Upper lobe of left lung (tissue), 6 donors: ENCODE measurements at regions not wholly inside any gene's neighbourhood (a gene's known extent, or its start where the extent isn't known, plus 50 kb on each side); places are given as distances from the start of the nearest gene placed in this dataset.
A peak's percentile ranks its signal among the peaks of the same experiment; 100 is the strongest.
"Not testable (repeated sequence)": the region's sequence is repeated elsewhere in the genome, so short reads cannot be mapped to it uniquely, and the experiment has no call there.

Source experiments
- ATAC-seq, 2 donors: fragments of 200-7000 bp; cut with Tn5 transposase; one replicate each; pipeline ENCODE4 v1.9.1; 2022; ENCODE audit warnings: mild to moderate bottlenecking in 2 of 2, moderate library complexity in 2 of 2; ENCODE audit not compliant: low FRiP score in 2 of 2
- DNase-seq, 2 donors: peaks; one replicate each; pipeline ENCODE4 v3.0.0-alpha.2; 2019 to 2020
- H3K27ac ChIP-seq, 4 donors: fragments of 200-600 bp; sonication (generic); one replicate each; pipeline ENCODE4 v1.5.1; 2016 to 2019
- H3K27me3 ChIP-seq, 4 donors: fragments of 200-600 bp; sonication (generic); one replicate each; pipeline ENCODE4 v1.5.1; 2017 to 2019
- H3K36me3 ChIP-seq, 4 donors: fragments of 200-600 bp; sonication (generic); one replicate each; pipeline ENCODE4 v1.5.1; 2016 to 2019
- H3K4me1 ChIP-seq, 4 donors: fragments of 200-600 bp; sonication (generic); one replicate each; pipeline ENCODE4 v1.5.1; 2018 to 2019
- H3K4me3 ChIP-seq, 4 donors: fragments of 200-600 bp; sonication (generic); one replicate each; pipeline ENCODE4 v1.5.1; 2017 to 2019; ENCODE audit warnings: mild to moderate bottlenecking in 2 of 4, moderate library complexity in 1 of 4
- H3K9me3 ChIP-seq, 4 donors: fragments of 200-600 bp; sonication (generic); one replicate each; pipeline ENCODE4 v1.5.1; 2018 to 2019
- WGBS, 2 donors: methylation state at CpG; one replicate each; pipeline ENCODE4 v1.1.5; 2017 to 2018; 5-methylcytosine and 5-hydroxymethylcytosine counted together
- donor health status: DM: no; HTN: no; CAD: no; lungs with moderate emphysema.
- donor health status: DM: no; HTN: yes; CAD: no; lungs with severe emphysema.

DNA sequence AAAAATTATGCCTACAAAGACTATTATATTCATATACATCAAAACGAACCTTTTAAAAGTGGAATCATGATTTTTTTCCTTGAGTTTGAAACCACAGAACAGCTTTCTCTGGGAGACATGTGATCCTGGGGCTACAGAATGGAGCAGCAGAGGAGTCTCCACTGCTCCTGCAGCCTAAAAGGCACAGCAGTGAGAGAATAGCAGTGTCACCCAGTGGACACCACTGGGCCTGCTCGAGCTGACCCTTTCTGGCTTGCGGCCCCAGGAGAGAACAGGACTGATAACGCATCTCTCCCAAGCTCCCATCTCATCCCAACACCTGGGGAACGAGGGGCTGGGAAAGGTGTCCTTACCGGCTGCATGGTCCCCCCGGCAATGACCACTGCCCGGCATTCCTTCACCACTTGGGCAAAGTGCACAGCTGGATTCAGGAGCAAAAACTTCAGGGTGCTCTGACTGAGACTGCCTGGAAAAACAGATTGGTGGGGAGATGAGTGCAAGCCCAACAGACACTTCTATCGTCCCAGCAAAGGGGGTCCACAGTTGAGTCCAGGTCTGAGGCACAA lies 183.5 kb downstream of the KLRB1 start:
- H3K9me3 ChIP-seq, H3K4me1 ChIP-seq, H3K4me3 ChIP-seq, H3K27ac ChIP-seq, H3K36me3 ChIP-seq, H3K27me3 ChIP-seq, DNase-seq, ATAC-seq: not testable (repeated sequence)
- 96 to 98% methylated on average over 5 to 6 of the region's 9 CpGs for WGBS, 2 donors

DNA sequence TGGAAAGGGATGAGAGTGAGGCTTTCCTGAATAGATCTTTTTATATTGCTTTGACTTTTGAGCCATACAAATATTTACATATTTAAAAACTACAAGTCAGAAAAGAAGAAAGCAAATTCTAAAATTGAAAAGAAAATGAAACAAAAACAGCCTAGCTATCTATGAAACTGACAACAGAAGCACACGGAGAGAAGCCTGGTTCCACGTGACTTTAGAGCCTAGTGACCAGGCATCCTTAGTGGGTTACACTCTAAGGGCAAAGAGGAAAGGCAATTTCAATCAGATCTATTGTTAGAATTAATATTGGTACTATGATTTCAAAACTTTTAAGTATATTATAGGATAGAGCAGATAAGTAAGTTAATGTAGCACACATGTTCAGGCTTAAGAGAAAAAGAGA lies 185.0 kb downstream of the KLRB1 start:
- ATAC-seq, H3K27me3 ChIP-seq, H3K36me3 ChIP-seq, H3K27ac ChIP-seq, H3K4me3 ChIP-seq, DNase-seq, H3K4me1 ChIP-seq, H3K9me3 ChIP-seq: not testable (repeated sequence)
- WGBS, 2 donors: 92% methylated on average over 2 of the region's 2 CpGs; no CpG with 5 or more reads in 1 of the 2 donors

DNA sequence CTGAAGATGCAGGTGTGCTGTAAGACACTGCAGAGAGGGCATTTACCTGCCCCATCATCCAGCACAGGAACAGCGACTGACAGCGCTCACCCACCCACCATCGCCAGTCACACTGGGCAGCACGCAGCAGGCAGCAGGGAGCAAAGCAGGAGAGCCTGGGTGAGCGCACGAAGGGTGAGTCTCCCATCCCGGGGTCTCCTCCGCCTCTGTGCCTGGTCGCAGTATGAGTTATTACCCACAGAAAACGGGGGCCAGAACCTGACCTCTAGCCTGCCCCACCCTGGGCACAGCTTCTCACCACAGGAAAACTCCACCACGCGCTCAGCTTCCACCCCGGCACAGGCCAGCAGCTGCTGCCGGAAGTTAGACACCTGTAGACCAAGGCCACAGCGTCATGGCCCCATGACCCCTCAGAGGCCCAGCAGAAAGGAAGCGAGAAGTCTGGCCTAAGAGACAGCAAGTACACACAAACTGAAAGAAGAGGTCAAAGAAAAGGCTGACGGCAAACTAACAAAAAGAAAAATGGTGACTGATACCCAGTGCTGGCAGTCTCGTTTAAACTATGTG lies 186.1 kb downstream of the KLRB1 start:
- ATAC-seq, H3K27ac ChIP-seq, H3K9me3 ChIP-seq, H3K27me3 ChIP-seq, DNase-seq, H3K4me1 ChIP-seq, H3K4me3 ChIP-seq, H3K36me3 ChIP-seq: not testable (repeated sequence)
- WGBS, 2 donors: 98 to 100% methylated on average over 2 to 8 of the region's 18 CpGs

DNA sequence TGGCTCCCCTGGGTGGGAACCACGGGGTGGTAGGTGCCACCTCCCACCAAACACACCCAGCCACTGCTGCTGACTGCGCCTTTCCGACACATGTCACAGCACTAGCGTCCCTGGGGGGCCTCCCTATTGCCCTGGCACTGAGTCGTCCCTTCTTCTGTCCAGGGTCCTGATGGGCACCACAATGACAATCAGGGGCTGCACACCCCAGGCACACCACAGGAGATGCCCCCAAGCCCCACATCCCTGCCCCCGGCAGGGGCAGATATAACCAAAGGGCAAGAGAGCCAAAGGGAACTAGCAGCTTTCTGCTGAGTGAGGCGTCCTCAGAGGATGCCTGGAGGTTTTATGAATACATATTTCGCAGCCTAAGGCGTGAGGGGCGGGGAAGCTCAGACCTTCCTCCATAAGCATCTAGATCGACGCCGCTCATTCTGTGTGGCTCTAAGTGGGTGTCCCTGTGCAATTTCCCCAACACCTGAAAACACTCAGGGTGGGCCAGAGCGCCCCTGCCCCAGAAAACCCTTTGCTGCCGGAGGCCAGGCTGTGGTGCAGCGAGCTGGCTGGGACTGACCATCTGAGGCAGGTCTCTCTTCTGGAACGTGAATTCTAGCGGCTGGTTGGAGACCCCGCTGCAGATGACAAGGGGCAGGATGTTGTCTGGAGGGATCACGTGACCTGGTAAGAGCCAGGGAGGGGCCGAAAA lies 186.7 kb downstream of the KLRB1 start:
- H3K36me3 ChIP-seq, DNase-seq, H3K4me1 ChIP-seq, H3K4me3 ChIP-seq, H3K27ac ChIP-seq, H3K27me3 ChIP-seq, ATAC-seq, H3K9me3 ChIP-seq: not testable (repeated sequence)
- WGBS, 2 donors: 95 to 96% methylated on average over 9 to 14 of the region's 21 CpGs

DNA sequence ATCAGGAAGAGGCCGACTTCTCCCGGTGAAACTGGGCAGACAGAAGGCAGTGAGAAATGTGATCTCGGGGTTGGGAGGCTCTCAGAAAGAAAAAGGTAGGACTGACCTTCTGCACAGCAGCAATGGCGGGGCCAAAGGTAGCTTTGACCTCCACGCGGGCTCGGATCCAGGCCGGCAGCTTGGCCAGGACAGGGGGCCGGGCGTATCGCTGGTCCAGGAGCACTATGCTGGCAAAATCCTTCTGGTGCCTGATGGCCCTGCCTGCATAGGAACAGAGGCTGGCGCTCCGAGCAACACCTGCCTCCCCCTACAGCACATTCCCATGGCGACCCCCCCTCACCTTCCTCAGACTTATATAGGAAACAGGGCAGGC lies 189.1 kb downstream of the KLRB1 start:
- not testable (repeated sequence) for DNase-seq, ATAC-seq
- WGBS, 2 donors: 85 to 96% methylated on average over 11 of the region's 14 CpGs

DNA sequence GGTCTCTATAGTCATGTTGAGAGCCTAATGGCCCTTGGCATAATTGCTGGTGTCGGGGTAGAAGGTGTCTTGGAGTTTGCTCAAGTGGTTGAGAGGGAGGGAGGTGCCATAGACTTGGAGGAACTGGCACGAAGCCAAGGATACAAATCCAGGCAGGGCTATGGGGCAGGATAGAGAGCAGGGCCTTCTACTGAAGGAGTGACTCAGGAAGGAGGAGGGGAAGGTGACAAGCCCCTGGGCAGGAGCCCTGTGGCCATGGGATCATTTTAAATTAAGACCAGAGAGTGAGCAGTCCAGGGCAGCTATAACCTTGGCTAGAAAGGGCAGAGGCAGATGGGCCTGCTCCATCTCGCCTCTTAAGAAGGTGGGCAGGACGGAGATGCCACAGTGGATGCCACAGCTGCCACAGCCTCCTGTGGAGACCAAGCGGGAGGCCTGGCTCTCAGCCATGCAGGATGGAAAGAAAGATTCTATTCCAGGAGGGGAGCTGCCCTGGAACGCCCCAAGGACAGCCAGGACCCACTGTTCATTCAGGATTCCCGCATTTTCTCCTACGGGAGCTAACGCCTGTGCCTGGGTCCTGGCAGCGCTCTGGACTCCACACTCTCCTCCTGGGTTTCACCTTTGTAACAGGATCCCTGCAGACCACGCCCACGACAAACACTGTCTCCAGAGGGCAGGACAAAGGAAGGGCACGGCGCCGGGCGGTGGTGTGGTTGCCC lies 189.6 kb downstream of the KLRB1 start:
- not testable (repeated sequence) for H3K4me3 ChIP-seq, H3K27me3 ChIP-seq, DNase-seq, H3K27ac ChIP-seq, H3K4me1 ChIP-seq, H3K36me3 ChIP-seq, H3K9me3 ChIP-seq
- ATAC-seq: peak in 1 of 2 donors; percentile 8
- 82 to 89% methylated on average over 5 to 6 of the region's 16 CpGs for WGBS, 2 donors

More for the DNA sequence above, 189.1 kb downstream of the KLRB1 start:
- H3K4me1 ChIP-seq, H3K9me3 ChIP-seq, H3K27me3 ChIP-seq, H3K4me3 ChIP-seq, H3K36me3 ChIP-seq, H3K27ac ChIP-seq: not testable (repeated sequence)

DNA sequence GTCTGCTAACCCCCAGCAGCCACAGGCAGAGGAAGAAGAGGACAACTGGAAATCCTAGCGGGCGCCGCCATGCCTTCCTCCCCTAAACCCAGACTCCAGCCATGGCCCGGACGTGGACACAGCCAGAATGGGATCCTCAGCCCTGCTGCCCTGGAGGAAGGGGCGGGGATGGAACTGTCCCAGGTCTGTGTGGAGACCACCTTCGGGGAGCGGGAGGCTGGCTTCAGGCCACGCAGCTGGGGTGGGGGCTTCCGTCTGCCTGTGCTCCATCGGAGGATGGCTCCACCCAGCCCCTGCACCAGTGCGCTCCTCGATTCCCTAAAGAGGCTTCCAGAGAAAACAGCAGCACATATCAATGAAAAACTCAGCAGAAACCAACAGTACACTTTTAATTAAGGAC lies 190.4 kb downstream of the KLRB1 start:
- H3K9me3 ChIP-seq, H3K27ac ChIP-seq, H3K36me3 ChIP-seq, ATAC-seq, H3K4me3 ChIP-seq, H3K27me3 ChIP-seq, DNase-seq, H3K4me1 ChIP-seq: not testable (repeated sequence)
- no CpG with 5 or more reads among the region's 13 CpGs for WGBS, 2 donors

DNA sequence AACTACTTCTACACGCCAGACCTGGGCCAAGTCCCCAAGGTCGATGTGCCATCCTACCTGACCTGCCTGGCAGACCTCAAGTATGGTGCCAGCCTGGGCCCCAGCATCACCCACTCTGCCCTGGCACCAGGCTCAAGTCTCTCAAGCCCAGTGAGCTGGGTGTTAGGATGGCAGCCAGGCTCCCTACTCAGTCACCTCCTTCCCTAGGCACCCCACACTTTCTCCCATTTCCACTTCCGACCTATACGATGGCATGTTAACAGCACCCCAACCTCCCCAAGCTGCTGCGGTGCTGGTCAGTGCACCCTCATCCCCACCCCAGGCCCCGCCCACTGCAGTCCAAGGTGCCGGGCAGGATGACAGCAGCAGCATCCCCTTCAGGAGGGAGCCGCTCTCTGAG lies 191.4 kb downstream of the KLRB1 start:
- DNase-seq, H3K27ac ChIP-seq, H3K4me3 ChIP-seq, H3K36me3 ChIP-seq, H3K4me1 ChIP-seq, H3K9me3 ChIP-seq, H3K27me3 ChIP-seq: not testable (repeated sequence)
- 81 to 85% methylated on average over 6 to 8 of the region's 8 CpGs for WGBS, 2 donors
- ATAC-seq: peak in 1 of 2 donors; percentile 22

DNA sequence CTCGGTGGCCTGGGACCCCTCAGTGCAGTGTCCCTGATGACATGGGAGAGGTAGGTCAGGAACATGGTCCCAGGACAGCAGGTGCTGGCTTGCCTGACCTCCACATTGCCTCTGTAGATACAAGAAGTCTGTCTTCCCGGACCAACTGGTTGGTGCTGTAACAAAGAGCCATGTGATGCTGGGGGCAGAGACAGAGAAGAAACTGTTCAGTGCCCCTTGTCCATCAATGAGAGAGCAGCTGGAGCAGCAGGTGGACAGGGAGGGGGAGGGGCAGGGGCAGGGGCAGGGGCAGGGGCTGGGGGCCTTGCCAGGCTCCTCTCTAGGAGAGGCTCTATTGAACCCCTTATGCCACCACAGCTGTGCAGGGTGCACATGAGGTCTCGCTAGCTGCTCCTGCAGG lies 191.8 kb downstream of the KLRB1 start:
- not testable (repeated sequence) for H3K27me3 ChIP-seq, DNase-seq, H3K9me3 ChIP-seq, H3K4me3 ChIP-seq, H3K27ac ChIP-seq, H3K36me3 ChIP-seq, H3K4me1 ChIP-seq, ATAC-seq
- no CpG with 5 or more reads among the region's 3 CpGs for WGBS, 2 donors

DNA sequence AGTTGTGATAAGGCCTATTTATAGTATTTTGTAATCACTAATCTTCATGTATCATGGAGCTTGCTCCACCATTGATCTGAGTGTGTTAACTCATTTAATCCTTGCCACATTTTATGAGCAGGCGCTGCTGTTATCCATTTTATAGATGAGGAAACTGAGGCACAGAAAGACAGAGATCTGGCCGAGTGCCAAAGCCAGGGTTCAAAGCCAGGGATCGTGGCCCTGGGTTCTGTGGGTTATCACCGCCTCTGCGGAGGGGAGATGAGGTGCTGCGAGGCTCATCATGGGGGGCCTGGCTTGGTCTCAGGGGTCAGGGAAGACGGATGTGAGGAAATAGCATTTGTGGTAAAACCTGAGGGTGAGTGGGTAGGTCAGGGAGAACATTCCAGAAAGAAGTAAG lies 193.9 kb downstream of the KLRB1 start:
- not testable (repeated sequence) for H3K9me3 ChIP-seq, H3K36me3 ChIP-seq, H3K4me1 ChIP-seq, H3K27ac ChIP-seq, H3K27me3 ChIP-seq, ATAC-seq, DNase-seq, H3K4me3 ChIP-seq
- WGBS, 2 donors: 86 to 88% methylated on average over 7 of the region's 7 CpGs

DNA sequence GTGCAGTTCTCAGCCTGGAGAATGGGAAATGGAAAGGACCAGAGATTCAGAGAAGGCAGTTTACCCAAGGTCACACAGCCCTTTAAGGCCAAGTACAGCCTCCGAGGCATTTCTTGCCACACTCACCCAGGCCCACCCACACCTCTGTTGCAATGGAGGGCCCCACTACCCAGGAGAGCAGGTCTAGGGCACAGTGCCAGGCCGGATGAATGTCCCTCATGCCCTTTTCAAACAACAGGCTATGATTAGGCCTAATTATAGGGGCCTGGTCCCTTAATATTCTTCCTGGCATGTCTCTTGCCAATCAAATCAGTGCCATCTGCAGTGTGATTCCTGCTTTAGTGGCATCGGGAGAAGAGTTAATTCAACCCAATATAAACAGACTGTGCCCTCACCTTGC lies 195.3 kb downstream of the KLRB1 start:
- H3K9me3 ChIP-seq, H3K27me3 ChIP-seq, H3K27ac ChIP-seq, DNase-seq, H3K4me3 ChIP-seq, H3K4me1 ChIP-seq, ATAC-seq, H3K36me3 ChIP-seq: not testable (repeated sequence)
- 64 to 66% methylated on average over 2 to 3 of the region's 3 CpGs for WGBS, 2 donors

DNA sequence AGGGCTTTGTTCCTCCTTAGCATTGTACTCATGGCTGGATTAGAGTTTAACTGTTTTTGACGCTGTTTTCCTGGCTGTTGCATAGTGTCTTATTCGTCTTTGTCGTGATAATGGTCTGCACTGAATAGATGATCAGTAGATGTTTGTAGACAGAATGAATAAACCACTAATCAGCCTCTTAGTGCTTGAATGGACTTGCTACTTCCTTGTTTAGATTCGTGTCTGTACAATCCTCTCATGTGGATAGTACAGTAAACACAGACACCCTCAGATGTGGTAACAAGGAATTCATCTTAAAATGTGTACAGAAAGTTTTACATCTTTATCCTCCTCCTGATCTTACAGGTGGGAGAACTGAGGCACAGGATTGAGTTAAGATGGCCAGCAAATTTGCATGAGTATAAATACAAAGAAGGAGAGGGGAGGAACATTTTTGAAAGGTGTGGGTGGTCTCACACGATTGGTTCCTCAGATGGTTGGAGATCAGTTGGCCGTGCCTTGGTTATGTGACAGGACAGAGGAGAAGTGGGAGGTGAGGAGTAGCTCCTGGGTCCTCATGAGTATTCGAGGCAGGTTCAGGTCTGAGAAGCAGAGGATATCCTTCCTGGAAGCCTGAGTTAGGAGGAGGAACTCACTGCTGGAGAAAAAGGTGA lies 196.0 kb downstream of the KLRB1 start:
- WGBS, 2 donors: 47 to 48% methylated on average over 7 of the region's 7 CpGs
- H3K27me3 ChIP-seq, H3K4me3 ChIP-seq, H3K4me1 ChIP-seq, H3K9me3 ChIP-seq, ATAC-seq, H3K36me3 ChIP-seq, H3K27ac ChIP-seq, DNase-seq: not testable (repeated sequence)

DNA sequence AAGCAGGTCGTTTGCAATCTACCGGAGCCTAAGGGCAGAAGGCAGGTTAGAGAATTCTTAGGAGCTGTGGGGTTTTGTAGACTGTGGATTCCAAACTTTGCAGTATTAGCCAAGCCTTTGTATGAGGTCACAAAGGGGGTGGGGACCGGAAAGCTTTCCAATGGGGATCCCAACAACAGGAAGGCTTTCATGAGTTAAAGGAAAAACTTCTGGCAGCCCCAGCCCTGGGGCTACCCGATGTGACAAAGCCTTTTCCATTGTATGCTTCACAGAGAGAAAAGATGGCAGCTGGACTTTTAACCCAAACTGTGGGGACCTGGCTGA lies 199.2 kb upstream of the PZP start:
- not testable (repeated sequence) for DNase-seq, H3K27ac ChIP-seq, H3K27me3 ChIP-seq, H3K4me1 ChIP-seq, H3K9me3 ChIP-seq, ATAC-seq, H3K36me3 ChIP-seq
- H3K4me3 ChIP-seq: peak overlapping the region in 3 of 4 donors; percentile 5 to 38 (median 36)
- WGBS, 2 donors: 66 to 71% methylated on average over 4 of the region's 4 CpGs
